HEK293 (cell line): ENCODE measurements at regions not wholly inside any gene's neighbourhood (a gene's known extent, or its start where the extent isn't known, plus 50 kb on each side); places are given as distances from the start of the nearest gene placed in this dataset.
A peak's percentile ranks its signal among the peaks of the same experiment; 100 is the strongest.

ENCODE experiments used
- CTCF ChIP-seq: fragments of 450-650 bp; formaldehyde crosslinking; IDR thresholded peaks from 2 replicates; pipeline ENCODE4 v1.5.1; 2016; ENCODE audit warnings: missing biosample characterization, missing genetic modification characterization
- PRDM4 ChIP-seq: fragments of 450-650 bp; formaldehyde crosslinking; IDR thresholded peaks from 2 replicates; pipeline ENCODE4 v1.5.1; 2017; ENCODE audit warnings: missing biosample characterization, missing genetic modification characterization
- SCRT2 ChIP-seq: fragments of 450-650 bp; formaldehyde crosslinking; IDR thresholded peaks from 2 replicates; pipeline ENCODE4 v1.5.1; 2016; ENCODE audit warnings: missing biosample characterization, missing genetic modification characterization
- ZFP37 ChIP-seq: fragments of 450-650 bp; formaldehyde crosslinking; IDR thresholded peaks from 2 replicates; pipeline ENCODE4 v1.5.1; 2016; ENCODE audit warnings: missing biosample characterization, missing genetic modification characterization
- ZNF121 ChIP-seq: fragments of 450-650 bp; formaldehyde crosslinking; IDR thresholded peaks from 2 replicates; pipeline ENCODE4 v1.5.1; 2016; ENCODE audit warnings: missing biosample characterization, missing genetic modification characterization
- ZNF146 ChIP-seq: fragments of 450-650 bp; formaldehyde crosslinking; IDR thresholded peaks from 2 replicates; pipeline ENCODE4 v1.5.1; 2016; ENCODE audit warnings: missing biosample characterization, missing genetic modification characterization
- ZNF501 ChIP-seq: fragments of 450-650 bp; formaldehyde crosslinking; IDR thresholded peaks from 2 replicates; pipeline ENCODE4 v1.5.1; 2016; ENCODE audit warnings: missing biosample characterization, missing genetic modification characterization
- ZNF629 ChIP-seq: fragments of 450-650 bp; formaldehyde crosslinking; IDR thresholded peaks from 2 replicates; pipeline ENCODE4 v1.5.1; 2017; ENCODE audit warnings: missing biosample characterization, missing genetic modification characterization
- ZNF670 ChIP-seq: fragments of 450-650 bp; formaldehyde crosslinking; IDR thresholded peaks from 2 replicates; pipeline ENCODE4 v1.5.1; 2016; ENCODE audit warnings: missing biosample characterization, missing genetic modification characterization, low read depth

- TF ChIP-seq CTCF: no peak
- 0 out of 2 replicates have a peak, but pooled peaks have one; percentile 55 for TF ChIP-seq SCRT2 (tag by site-specific recombination)
- no peak for TF ChIP-seq ZNF121 (tag by site-specific recombination)
- no peak for TF ChIP-seq PRDM4 (tag by site-specific recombination)
- no peak for TF ChIP-seq ZFP37 (tag by site-specific recombination)
- no peak for TF ChIP-seq ZNF146
- TF ChIP-seq ZNF501 (tag by site-specific recombination): no peak
- no peak for TF ChIP-seq ZNF629
- TF ChIP-seq ZNF670 (tag by site-specific recombination): no peak
Observed at GRCh38 chr20:22508426-22508825, 75.9 kb downstream of the FOXA2 start.
